ENCODE measurements at regions not wholly inside any gene's neighbourhood (a gene's known extent, or its start where the extent isn't known, plus 50 kb on each side); places are given as distances from the start of the nearest gene placed in this dataset.
"Not testable (repeated sequence)": the region's sequence is repeated elsewhere in the genome, so short reads cannot be mapped to it uniquely, and the experiment has no call there.

- TF ChIP-seq POLR2A, CTCF (IDR thresholded peaks at IDR 0.05): not testable (repeated sequence)
Observed at GRCh38 chr7:69106946-69107345, 491.3 kb upstream of the AUTS2 start.
